ENCODE measurements at regions not wholly inside any gene's neighbourhood (a gene's known extent, or its start where the extent isn't known, plus 50 kb on each side); places are given as distances from the start of the nearest gene placed in this dataset.

GRCh38 chr11:109236188-109236587 lies 185.8 kb upstream of the C11orf87 start:
- H3K4me1 ChIP-seq (ENCODE audit: control insufficient read depth in 3 of 3, insufficient read depth in 3 of 3, low read length in 3 of 3): no peaks in the 10 kb centered on the region
- H3K27me3 ChIP-seq (ENCODE audit: control insufficient read depth in 3 of 3, insufficient read depth in 3 of 3, low read length in 3 of 3): no peaks in the 10 kb centered on the region
- H3K9ac ChIP-seq (ENCODE audit: low read depth in 1 of 3, low read length in 3 of 3): no peak overlapping the region
- H3K9me3 ChIP-seq (ENCODE audit: control insufficient read depth in 3 of 3, low read length in 3 of 3): no peaks in the 10 kb centered on the region
- H3K27ac ChIP-seq (ENCODE audit: low read depth, low read length): no peak overlapping the region
- H3K4me3 ChIP-seq (ENCODE audit: low read length in 3 of 3): no peak overlapping the region
- no peaks in the 10 kb centered on the region for H3K36me3 ChIP-seq (ENCODE audit: control insufficient read depth in 3 of 3, insufficient read depth in 3 of 3, low read length in 3 of 3)

GRCh38 chr11:109236696-109237095 lies 185.3 kb upstream of the C11orf87 start:
- Histone ChIP-seq H3K9ac (ENCODE audit: low read depth in 1 of 3, low read length in 3 of 3) (no peak overlapping the region), H3K4me3 (ENCODE audit: low read length in 3 of 3) (no peak overlapping the region), H3K36me3 (ENCODE audit: control insufficient read depth in 3 of 3, insufficient read depth in 3 of 3, low read length in 3 of 3) (no peaks in the 10 kb centered on the region), H3K27me3 (ENCODE audit: control insufficient read depth in 3 of 3, insufficient read depth in 3 of 3, low read length in 3 of 3) (no peaks in the 10 kb centered on the region), H3K4me1 (ENCODE audit: control insufficient read depth in 3 of 3, insufficient read depth in 3 of 3, low read length in 3 of 3) (no peaks in the 10 kb centered on the region), H3K27ac (ENCODE audit: low read depth, low read length) (no peak overlapping the region), H3K9me3 (ENCODE audit: control insufficient read depth in 3 of 3, low read length in 3 of 3) (no peaks in the 10 kb centered on the region)

- no peak overlapping the region for H3K4me3 ChIP-seq (ENCODE audit: low read length in 3 of 3)
- no peak overlapping the region for H3K9ac ChIP-seq (ENCODE audit: low read depth in 1 of 3, low read length in 3 of 3)
- no peaks in the 10 kb centered on the region for H3K9me3 ChIP-seq (ENCODE audit: control insufficient read depth in 3 of 3, low read length in 3 of 3)
Observed at GRCh38 chr11:109237636-109238035, 184.4 kb upstream of the C11orf87 start.

GRCh38 chr11:109241988-109242536 lies 179.9 kb upstream of the C11orf87 start:
- H3K36me3 ChIP-seq (ENCODE audit: control insufficient read depth in 3 of 3, insufficient read depth in 3 of 3, low read length in 3 of 3): no peaks in the 10 kb centered on the region
- H3K4me1 ChIP-seq (ENCODE audit: control insufficient read depth in 3 of 3, insufficient read depth in 3 of 3, low read length in 3 of 3): no peaks in the 10 kb centered on the region
- no peaks in the 10 kb centered on the region for H3K27me3 ChIP-seq (ENCODE audit: control insufficient read depth in 3 of 3, insufficient read depth in 3 of 3, low read length in 3 of 3)
- no peak overlapping the region for H3K4me3 ChIP-seq (ENCODE audit: low read length in 3 of 3)
- H3K27ac ChIP-seq (ENCODE audit: low read depth, low read length): no peak overlapping the region
- no peaks in the 10 kb centered on the region for H3K9me3 ChIP-seq (ENCODE audit: control insufficient read depth in 3 of 3, low read length in 3 of 3)
- H3K9ac ChIP-seq (ENCODE audit: low read depth in 1 of 3, low read length in 3 of 3): no peak overlapping the region

More at GRCh38 chr11:109237636-109238035, 184.4 kb upstream of the C11orf87 start:
- H3K36me3 ChIP-seq (ENCODE audit: control insufficient read depth in 3 of 3, insufficient read depth in 3 of 3, low read length in 3 of 3): no peaks in the 10 kb centered on the region
- H3K27ac ChIP-seq (ENCODE audit: low read depth, low read length): no peak overlapping the region
- H3K4me1 ChIP-seq (ENCODE audit: control insufficient read depth in 3 of 3, insufficient read depth in 3 of 3, low read length in 3 of 3): no peaks in the 10 kb centered on the region
- H3K27me3 ChIP-seq (ENCODE audit: control insufficient read depth in 3 of 3, insufficient read depth in 3 of 3, low read length in 3 of 3): no peaks in the 10 kb centered on the region

GRCh38 chr11:109247071-109247470 lies 174.9 kb upstream of the C11orf87 start:
- Histone ChIP-seq H3K27ac (ENCODE audit: low read depth, low read length) (no peak overlapping the region), H3K9me3 (ENCODE audit: control insufficient read depth in 3 of 3, low read length in 3 of 3) (no peaks in the 10 kb centered on the region), H3K36me3 (ENCODE audit: control insufficient read depth in 3 of 3, insufficient read depth in 3 of 3, low read length in 3 of 3) (no peaks in the 10 kb centered on the region)

GRCh38 chr11:109249597-109249996 lies 172.4 kb upstream of the C11orf87 start:
- Histone ChIP-seq H3K36me3 (ENCODE audit: control insufficient read depth in 3 of 3, insufficient read depth in 3 of 3, low read length in 3 of 3) (no peaks in the 10 kb centered on the region), H3K27ac (ENCODE audit: low read depth, low read length) (no peak overlapping the region), H3K9me3 (ENCODE audit: control insufficient read depth in 3 of 3, low read length in 3 of 3) (no peaks in the 10 kb centered on the region), H3K9ac (ENCODE audit: low read depth in 1 of 3, low read length in 3 of 3) (no peak overlapping the region), H3K4me1 (ENCODE audit: control insufficient read depth in 3 of 3, insufficient read depth in 3 of 3, low read length in 3 of 3) (no peaks in the 10 kb centered on the region), H3K4me3 (ENCODE audit: low read length in 3 of 3) (no peak overlapping the region), H3K27me3 (ENCODE audit: control insufficient read depth in 3 of 3, insufficient read depth in 3 of 3, low read length in 3 of 3) (no peaks in the 10 kb centered on the region)

More at GRCh38 chr11:109247071-109247470, 174.9 kb upstream of the C11orf87 start:
- Histone ChIP-seq H3K4me3 (ENCODE audit: low read length in 3 of 3) (no peak overlapping the region), H3K27me3 (ENCODE audit: control insufficient read depth in 3 of 3, insufficient read depth in 3 of 3, low read length in 3 of 3) (no peaks in the 10 kb centered on the region), H3K4me1 (ENCODE audit: control insufficient read depth in 3 of 3, insufficient read depth in 3 of 3, low read length in 3 of 3) (no peaks in the 10 kb centered on the region), H3K9ac (ENCODE audit: low read depth in 1 of 3, low read length in 3 of 3) (no peak overlapping the region)

GRCh38 chr11:109251230-109251629 lies 170.8 kb upstream of the C11orf87 start:
- no peak overlapping the region for H3K27ac ChIP-seq (ENCODE audit: low read depth, low read length)
- no peaks in the 10 kb centered on the region for H3K4me1 ChIP-seq (ENCODE audit: control insufficient read depth in 3 of 3, insufficient read depth in 3 of 3, low read length in 3 of 3)
- no peaks in the 10 kb centered on the region for H3K36me3 ChIP-seq (ENCODE audit: control insufficient read depth in 3 of 3, insufficient read depth in 3 of 3, low read length in 3 of 3)

GRCh38 chr11:109264128-109264527 lies 157.9 kb upstream of the C11orf87 start:
- Histone ChIP-seq H3K27me3 (ENCODE audit: control insufficient read depth in 3 of 3, insufficient read depth in 3 of 3, low read length in 3 of 3) (no peaks in the 10 kb centered on the region), H3K9ac (ENCODE audit: low read depth in 1 of 3, low read length in 3 of 3) (no peak overlapping the region)

More at GRCh38 chr11:109251230-109251629, 170.8 kb upstream of the C11orf87 start:
- no peaks in the 10 kb centered on the region for H3K27me3 ChIP-seq (ENCODE audit: control insufficient read depth in 3 of 3, insufficient read depth in 3 of 3, low read length in 3 of 3)
- H3K9me3 ChIP-seq (ENCODE audit: control insufficient read depth in 3 of 3, low read length in 3 of 3): no peaks in the 10 kb centered on the region
- H3K9ac ChIP-seq (ENCODE audit: low read depth in 1 of 3, low read length in 3 of 3): no peak overlapping the region
- H3K4me3 ChIP-seq (ENCODE audit: low read length in 3 of 3): no peak overlapping the region

GRCh38 chr11:109267293-109268095 lies 154.5 kb upstream of the C11orf87 start:
- H3K4me3 ChIP-seq (ENCODE audit: low read length in 3 of 3): no peak overlapping the region
- H3K4me1 ChIP-seq (ENCODE audit: control insufficient read depth in 3 of 3, insufficient read depth in 3 of 3, low read length in 3 of 3): no peaks in the 10 kb centered on the region
- H3K9me3 ChIP-seq (ENCODE audit: control insufficient read depth in 3 of 3, low read length in 3 of 3): peaks cover 0 to 4% (median 0%) of the 10 kb centered on the region in 3 donors
- no peak overlapping the region for H3K9ac ChIP-seq (ENCODE audit: low read depth in 1 of 3, low read length in 3 of 3)
- H3K27me3 ChIP-seq (ENCODE audit: control insufficient read depth in 3 of 3, insufficient read depth in 3 of 3, low read length in 3 of 3): no peaks in the 10 kb centered on the region
- no peaks in the 10 kb centered on the region for H3K36me3 ChIP-seq (ENCODE audit: control insufficient read depth in 3 of 3, insufficient read depth in 3 of 3, low read length in 3 of 3)
- H3K27ac ChIP-seq (ENCODE audit: low read depth, low read length): no peak overlapping the region

More at GRCh38 chr11:109264128-109264527, 157.9 kb upstream of the C11orf87 start:
- H3K9me3 ChIP-seq (ENCODE audit: control insufficient read depth in 3 of 3, low read length in 3 of 3): peaks cover 0 to 4% (median 0%) of the 10 kb centered on the region in 3 donors
- no peak overlapping the region for H3K4me3 ChIP-seq (ENCODE audit: low read length in 3 of 3)
- H3K4me1 ChIP-seq (ENCODE audit: control insufficient read depth in 3 of 3, insufficient read depth in 3 of 3, low read length in 3 of 3): no peaks in the 10 kb centered on the region
- no peaks in the 10 kb centered on the region for H3K36me3 ChIP-seq (ENCODE audit: control insufficient read depth in 3 of 3, insufficient read depth in 3 of 3, low read length in 3 of 3)
- H3K27ac ChIP-seq (ENCODE audit: low read depth, low read length): no peak overlapping the region

- Histone ChIP-seq H3K36me3 (ENCODE audit: control insufficient read depth in 3 of 3, insufficient read depth in 3 of 3, low read length in 3 of 3) (no peaks in the 10 kb centered on the region), H3K4me1 (ENCODE audit: control insufficient read depth in 3 of 3, insufficient read depth in 3 of 3, low read length in 3 of 3) (no peaks in the 10 kb centered on the region), H3K9me3 (ENCODE audit: control insufficient read depth in 3 of 3, low read length in 3 of 3) (no peaks in the 10 kb centered on the region), H3K27ac (ENCODE audit: low read depth, low read length) (no peak overlapping the region), H3K27me3 (ENCODE audit: control insufficient read depth in 3 of 3, insufficient read depth in 3 of 3, low read length in 3 of 3) (no peaks in the 10 kb centered on the region), H3K4me3 (ENCODE audit: low read length in 3 of 3) (no peak overlapping the region), H3K9ac (ENCODE audit: low read depth in 1 of 3, low read length in 3 of 3) (no peak overlapping the region)
Observed at GRCh38 chr11:109275931-109276330, 146.1 kb upstream of the C11orf87 start.
